CD14-positive monocyte (primary cell): ENCODE measurements at regions not wholly inside any gene's neighbourhood (a gene's known extent, or its start where the extent isn't known, plus 50 kb on each side); places are given as distances from the start of the nearest gene placed in this dataset.

ENCODE experiments used
- DNase-seq, 3 donors: peaks; one replicate each; pipeline ENCODE4 v3.0.0-alpha.2; 2011 to 2022
- H2AFZ ChIP-seq: 2 replicates; pipeline ENCODE4 v1.6.0; 2012; ENCODE audit warnings: mild to moderate bottlenecking, low read depth, low read length, inconsistent platforms; ENCODE audit not compliant: insufficient read depth, poor library complexity, severe bottlenecking
- H3K27ac ChIP-seq, 2 donors: 1 replicate in 1 of 2; 2 replicates in 1 of 2; pipeline ENCODE4 v1.5.1; 2012 to 2013; ENCODE audit warnings: low read length in 2 of 2, control low read depth in 1 of 2, inconsistent platforms in 1 of 2, low read depth in 1 of 2, mild to moderate bottlenecking in 1 of 2
- H3K27me3 ChIP-seq, 2 donors: one replicate each; pipeline versions ENCODE4 v1.6.0 to v1.6.1; 2011 to 2013; ENCODE audit warnings: low read length in 2 of 2; ENCODE audit not compliant: control insufficient read depth in 2 of 2, insufficient read depth in 2 of 2
- H3K36me3 ChIP-seq, 2 donors: replicated peaks in 1 of 2; 1 replicate in 1 of 2; 2 replicates in 1 of 2; pipeline versions ENCODE4 v1.5.1 to v1.6.1; 2012 to 2013; ENCODE audit warnings: low read length in 2 of 2, control low read depth in 1 of 2, inconsistent platforms in 1 of 2, mild to moderate bottlenecking in 1 of 2; ENCODE audit not compliant: insufficient read depth in 2 of 2, control insufficient read depth in 1 of 2
- H3K4me1 ChIP-seq, 2 donors: 1 replicate in 1 of 2; 2 replicates in 1 of 2; pipeline versions ENCODE4 v1.5.1 to v1.6.1; 2012 to 2013; ENCODE audit warnings: low read length in 2 of 2, control low read depth in 1 of 2, inconsistent platforms in 1 of 2, mild to moderate bottlenecking in 1 of 2, moderate library complexity in 1 of 2; ENCODE audit not compliant: insufficient read depth in 2 of 2, control insufficient read depth in 1 of 2
- H3K4me2 ChIP-seq: replicated peaks from 2 replicates; pipeline ENCODE3; 2012; ENCODE audit warnings: low read length, moderate library complexity, mild to moderate bottlenecking; ENCODE audit not compliant: poor library complexity, severe bottlenecking; ENCODE audit errors: extremely low read depth
- H3K4me3 ChIP-seq, 3 experiments: fragments of 200-600 bp in 1 of 3; sonication (generic) in 1 of 3; replicated peaks in 1 of 3; 1 replicate in 2 of 3; 2 replicates in 1 of 3; pipeline ENCODE4 v1.5.1; 2011 to 2013; ENCODE audit warnings: low read length in 3 of 3, mild to moderate bottlenecking in 3 of 3, control low read depth in 2 of 3, low read depth in 2 of 3, inconsistent platforms in 1 of 3, moderate library complexity in 1 of 3
- H3K79me2 ChIP-seq: 2 replicates; pipeline ENCODE4 v1.6.0; 2012; ENCODE audit warnings: mild to moderate bottlenecking, control low read depth, inconsistent platforms, low read length, moderate library complexity; ENCODE audit not compliant: insufficient read depth
- H3K9ac ChIP-seq: 2 replicates; pipeline ENCODE4 v1.6.0; 2017; ENCODE audit warnings: low read length, mild to moderate bottlenecking; ENCODE audit not compliant: insufficient read depth, poor library complexity, severe bottlenecking
- H3K9me3 ChIP-seq, 2 donors: replicated peaks in 1 of 2; 1 replicate in 1 of 2; 2 replicates in 1 of 2; pipeline versions ENCODE4 v1.5.1 to v1.6.1; 2012 to 2013; ENCODE audit warnings: low read length in 2 of 2, control low read depth in 1 of 2; ENCODE audit not compliant: control insufficient read depth in 1 of 2, insufficient read depth in 1 of 2
- H4K20me1 ChIP-seq: 2 replicates; pipeline ENCODE4 v1.6.0; 2012; ENCODE audit warnings: mild to moderate bottlenecking, low read length, control low read depth, moderate library complexity; ENCODE audit not compliant: insufficient read depth
- H3K27ac Mint-ChIP-seq, 7 donors: one replicate each; pipeline ENCODE4 v1.8.0; 2020; ENCODE audit warnings: mild to moderate bottlenecking in 7 of 7, mixed read lengths in 7 of 7, moderate library complexity in 6 of 7, inconsistent platforms in 2 of 7
- H3K27me3 Mint-ChIP-seq, 3 donors: one replicate each; pipeline ENCODE4 v1.8.0; 2021 to 2022; ENCODE audit warnings: low read depth in 3 of 3, mild to moderate bottlenecking in 3 of 3, mixed read lengths in 3 of 3, moderate library complexity in 3 of 3, inconsistent platforms in 1 of 3
- H3K36me3 Mint-ChIP-seq, 2 donors: one replicate each; pipeline ENCODE4 v1.8.0; 2020; ENCODE audit warnings: mixed read lengths in 2 of 2, inconsistent platforms in 1 of 2, mild to moderate bottlenecking in 1 of 2
- H3K4me1 Mint-ChIP-seq: one replicate; pipeline ENCODE4 v1.8.0; 2020; ENCODE audit warnings: mild to moderate bottlenecking, mixed read lengths
- H3K4me3 Mint-ChIP-seq, 2 donors: one replicate each; pipeline ENCODE4 v1.8.0; 2020; ENCODE audit warnings: mild to moderate bottlenecking in 2 of 2, mixed read lengths in 2 of 2, moderate library complexity in 1 of 2
- H3K9me3 Mint-ChIP-seq, 7 donors: one replicate each; pipeline ENCODE4 v1.8.0; 2020 to 2022; ENCODE audit warnings: mixed read lengths in 7 of 7, mild to moderate bottlenecking in 6 of 7, moderate library complexity in 6 of 7, inconsistent platforms in 2 of 7
- CTCF ChIP-seq: fragments of 200-600 bp; IDR thresholded peaks from one replicate; pipeline ENCODE4 v1.8.0; 2022; ENCODE audit warnings: antibody characterized with exemption, mild to moderate bottlenecking
- WGBS: methylation state at CpG from one replicate; pipeline ENCODE4 v1.1.5; 2013; ENCODE audit warnings: missing lambda C conversion rate; ENCODE audit not compliant: insufficient coverage; 5-methylcytosine and 5-hydroxymethylcytosine counted together
- intact Hi-C, 2 donors: fragments of 100-400 bp; cut with micrococcal nuclease; formaldehyde crosslinking; loops; one replicate each; pipeline versions ENCODE4 v1.15.0 to v1.15.1; 2023

DNA sequence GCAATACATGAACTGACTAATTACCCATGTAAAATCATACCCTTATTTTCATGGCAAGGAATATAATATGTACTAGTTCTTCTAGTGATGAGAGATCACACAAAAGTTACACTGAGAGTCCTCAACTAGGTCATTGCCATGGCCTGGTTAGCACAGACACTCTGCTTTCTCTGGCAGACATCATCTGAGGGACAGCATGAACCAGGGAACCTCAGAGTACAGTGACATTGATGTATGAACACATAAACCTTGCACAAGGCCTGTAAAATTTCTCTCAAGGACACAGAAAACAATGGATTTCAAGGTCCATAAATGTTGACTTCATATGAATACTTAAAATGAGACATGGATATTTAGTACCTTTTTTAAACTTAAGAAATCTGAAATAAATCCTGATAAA is 108.8 kb upstream of the MAGI3 start:
- H3K27me3 ChIP-seq: no peaks in the 10 kb centered on the region
- no peaks in the 10 kb centered on the region for H3K79me2 ChIP-seq
- no peaks in the 10 kb centered on the region for H3K4me1 ChIP-seq
- H2AFZ ChIP-seq: no peak overlapping the region
- intact Hi-C loops: no loop called here
- H4K20me1 ChIP-seq: no peaks in the 10 kb centered on the region
- H3K4me3 ChIP-seq: no peak overlapping the region
- Mint-ChIP-seq H3K9me3 (peaks cover 0 to 12% (median 0%) of the 10 kb centered on the region in 7 donors), H3K4me3 (no peak overlapping the region), H3K27ac (no peak overlapping the region), H3K36me3 (no peaks in the 10 kb centered on the region), H3K27me3 (peaks cover 3 to 16% (median 10%) of the 10 kb centered on the region in 3 donors), H3K4me1 (no peaks in the 10 kb centered on the region)
- H3K27ac ChIP-seq: no peak overlapping the region
- no peaks in the 10 kb centered on the region for H3K36me3 ChIP-seq
- no peaks in the 10 kb centered on the region for H3K9me3 ChIP-seq
- no peak overlapping the region for H3K9ac ChIP-seq
- H3K4me2 ChIP-seq: no peak overlapping the region
- no peak for TF ChIP-seq CTCF
- no peak for DNase-seq

DNA sequence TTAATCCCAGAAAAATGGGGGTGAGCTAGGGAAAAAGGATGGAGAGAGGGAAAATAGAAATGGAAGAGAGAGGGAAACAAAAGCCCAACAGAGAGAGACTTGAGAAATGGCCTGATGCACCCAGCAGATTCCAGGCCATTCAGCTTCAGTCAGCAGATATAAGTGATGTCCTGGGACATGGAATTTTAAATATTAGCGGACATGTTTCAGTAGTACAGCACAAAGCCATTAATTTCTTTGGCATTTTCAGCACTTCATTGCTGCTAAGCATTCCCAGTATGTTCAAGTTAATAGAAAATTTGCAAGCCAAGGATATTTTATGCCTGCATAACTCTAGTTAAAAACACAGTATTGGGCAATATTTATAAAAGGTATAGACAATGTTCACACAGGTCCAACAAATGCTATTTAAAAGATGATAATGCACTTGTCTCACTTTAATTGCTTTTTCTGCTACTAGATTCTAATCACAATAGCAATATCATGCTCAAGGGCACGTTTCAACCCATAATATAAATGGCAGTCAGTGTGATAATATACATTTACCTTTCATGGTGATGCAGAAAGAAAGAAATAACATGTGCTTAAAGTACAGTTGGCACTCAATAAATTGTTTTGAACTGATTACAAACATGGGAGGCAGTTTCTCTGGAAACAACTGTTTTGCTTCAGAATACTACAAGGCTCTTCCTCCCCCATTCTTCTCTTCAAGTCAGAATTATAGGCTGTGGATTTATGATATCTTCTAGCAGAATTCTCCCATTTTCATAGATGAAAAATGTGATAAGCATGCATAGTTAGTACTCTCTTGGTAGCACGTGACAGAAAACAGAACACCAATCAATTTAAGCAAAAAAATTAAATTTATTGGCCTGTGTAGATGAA is 108.1 kb upstream of the MAGI3 start:
- no peaks in the 10 kb centered on the region for H3K79me2 ChIP-seq
- Mint-ChIP-seq H3K4me3 (no peak overlapping the region), H3K36me3 (no peaks in the 10 kb centered on the region), H3K4me1 (no peaks in the 10 kb centered on the region), H3K27ac (no peak overlapping the region), H3K27me3 (peaks cover 3 to 16% (median 9%) of the 10 kb centered on the region in 3 donors), H3K9me3 (peaks cover 0 to 12% (median 0%) of the 10 kb centered on the region in 7 donors)
- H3K36me3 ChIP-seq: no peaks in the 10 kb centered on the region
- H3K4me2 ChIP-seq: no peak overlapping the region
- TF ChIP-seq CTCF: no peak
- no peaks in the 10 kb centered on the region for H4K20me1 ChIP-seq
- no CpG with 5 or more reads among the region's 3 CpGs for WGBS
- no peak overlapping the region for H3K9ac ChIP-seq
- no peaks in the 10 kb centered on the region for H3K9me3 ChIP-seq
- no peak overlapping the region for H2AFZ ChIP-seq
- H3K27me3 ChIP-seq: no peaks in the 10 kb centered on the region
- no peak for DNase-seq
- intact Hi-C loops: no loop called here
- H3K4me3 ChIP-seq: no peak overlapping the region
- no peak overlapping the region for H3K27ac ChIP-seq
- H3K4me1 ChIP-seq: no peaks in the 10 kb centered on the region
